Neural progenitor cell (in vitro differentiated cells): ENCODE measurements at regions not wholly inside any gene's neighbourhood (a gene's known extent, or its start where the extent isn't known, plus 50 kb on each side); places are given as distances from the start of the nearest gene placed in this dataset.
A peak's percentile ranks its signal among the peaks of the same experiment; 100 is the strongest.

Source experiments
- DNase-seq: peaks from one replicate; pipeline ENCODE4 v3.0.0-alpha.2; 2016; ENCODE audit warnings: low spot score
- H2AFZ ChIP-seq: fragments of 200-600 bp; sonication (generic); replicated peaks from 2 replicates; pipeline ENCODE4 v1.6.1; 2016; ENCODE audit warnings: antibody characterized with exemption
- H3F3A ChIP-seq: fragments of 200-600 bp; sonication (generic); 2 replicates; pipeline ENCODE4 v1.6.1; 2016; ENCODE audit warnings: antibody characterized with exemption, low read depth
- H3K27ac ChIP-seq: fragments of 200-600 bp; sonication (generic); 2 replicates; pipeline ENCODE4 v1.5.1; 2016; ENCODE audit warnings: mild to moderate bottlenecking
- H3K27me3 ChIP-seq: fragments of 200-600 bp; sonication (generic); 2 replicates; pipeline ENCODE4 v1.6.1; 2016; ENCODE audit warnings: mild to moderate bottlenecking, moderate library complexity
- H3K36me3 ChIP-seq: fragments of 200-600 bp; sonication (generic); 2 replicates; pipeline ENCODE4 v1.5.1; 2016
- H3K4me1 ChIP-seq: fragments of 200-600 bp; sonication (generic); 2 replicates; pipeline ENCODE4 v1.6.1; 2016; ENCODE audit warnings: mixed run types
- H3K4me2 ChIP-seq: fragments of 200-600 bp; sonication (generic); 2 replicates; pipeline ENCODE4 v1.6.1; 2016
- H3K4me3 ChIP-seq: fragments of 200-600 bp; sonication (generic); 2 replicates; pipeline ENCODE4 v1.5.1; 2016
- H3K79me2 ChIP-seq: fragments of 200-600 bp; sonication (generic); 2 replicates; pipeline ENCODE4 v1.6.1; 2016; ENCODE audit warnings: low read depth
- H3K9ac ChIP-seq: fragments of 200-600 bp; sonication (generic); 2 replicates; pipeline ENCODE4 v1.6.1; 2016
- H3K9me3 ChIP-seq: fragments of 200-600 bp; sonication (generic); 2 replicates; pipeline ENCODE4 v1.5.1; 2016; ENCODE audit warnings: low read depth
- H4K20me1 ChIP-seq: fragments of 200-600 bp; sonication (generic); 2 replicates; pipeline ENCODE4 v1.6.1; 2016; ENCODE audit warnings: low read depth
- H3K27ac Mint-ChIP-seq: 3 replicates; pipeline ENCODE4 v1.8.0; 2021; ENCODE audit warnings: mixed read lengths
- H3K27me3 Mint-ChIP-seq: 2 replicates; pipeline ENCODE4 v1.8.0; 2022; ENCODE audit warnings: low read depth, mild to moderate bottlenecking, inconsistent platforms, moderate library complexity, mixed read lengths; ENCODE audit not compliant: insufficient read depth
- H3K36me3 Mint-ChIP-seq: 3 replicates; pipeline ENCODE4 v1.8.0; 2021; ENCODE audit warnings: mixed read lengths
- H3K4me1 Mint-ChIP-seq: 3 replicates; pipeline ENCODE4 v1.8.0; 2021; ENCODE audit warnings: mixed read lengths
- H3K4me3 Mint-ChIP-seq: 3 replicates; pipeline ENCODE4 v1.8.0; 2021; ENCODE audit warnings: mild to moderate bottlenecking, moderate library complexity, mixed read lengths
- H3K9me3 Mint-ChIP-seq: 3 replicates; pipeline ENCODE4 v1.8.0; 2020; ENCODE audit warnings: mixed read lengths
- EZH2 ChIP-seq: fragments of 200-600 bp; sonication (generic); IDR thresholded peaks from 2 replicates; pipeline ENCODE4 v1.6.1; 2017; ENCODE audit warnings: antibody characterized with exemption, mild to moderate bottlenecking, moderate library complexity
- EZH2phosphoT487 ChIP-seq: fragments of 200-600 bp; sonication (generic); IDR thresholded peaks from 2 replicates; pipeline ENCODE4 v1.6.1; 2017; ENCODE audit warnings: antibody characterized with exemption
- TF ChIP-seq, protein P1 (sequence below): fragments of 200-600 bp; sonication (generic); IDR thresholded peaks from 2 replicates; pipeline ENCODE4 v1.5.1; 2017; ENCODE audit warnings: antibody characterized with exemption, mild to moderate bottlenecking

DNA sequence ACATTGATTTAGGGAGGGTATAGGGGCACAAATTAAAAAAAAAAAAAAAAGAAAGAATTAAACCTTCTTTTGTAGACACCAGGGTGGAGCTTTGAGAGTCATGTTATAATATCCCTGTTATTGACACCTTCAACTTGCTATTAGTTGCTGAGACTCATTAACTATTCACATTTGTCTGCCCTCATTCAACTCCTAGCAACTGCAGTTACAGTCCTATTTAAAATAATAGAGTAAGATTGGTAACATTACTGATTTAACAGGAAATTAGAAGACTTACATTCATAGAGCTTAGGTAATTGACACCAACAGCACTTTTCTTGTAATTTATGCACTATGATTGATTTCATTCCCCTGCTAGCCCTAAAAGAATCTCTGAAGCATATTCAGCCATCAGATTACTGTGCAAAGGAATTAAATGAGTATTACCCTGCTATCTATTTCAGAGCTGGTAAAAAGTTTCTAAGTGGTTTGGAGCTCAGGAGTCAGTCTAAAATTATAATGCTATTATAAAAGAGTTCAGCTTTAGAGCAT is 148.8 kb upstream of the TBL1XR1 start:
- no peaks in the 10 kb centered on the region for H3K36me3 ChIP-seq
- TF ChIP-seq, protein P1, sequence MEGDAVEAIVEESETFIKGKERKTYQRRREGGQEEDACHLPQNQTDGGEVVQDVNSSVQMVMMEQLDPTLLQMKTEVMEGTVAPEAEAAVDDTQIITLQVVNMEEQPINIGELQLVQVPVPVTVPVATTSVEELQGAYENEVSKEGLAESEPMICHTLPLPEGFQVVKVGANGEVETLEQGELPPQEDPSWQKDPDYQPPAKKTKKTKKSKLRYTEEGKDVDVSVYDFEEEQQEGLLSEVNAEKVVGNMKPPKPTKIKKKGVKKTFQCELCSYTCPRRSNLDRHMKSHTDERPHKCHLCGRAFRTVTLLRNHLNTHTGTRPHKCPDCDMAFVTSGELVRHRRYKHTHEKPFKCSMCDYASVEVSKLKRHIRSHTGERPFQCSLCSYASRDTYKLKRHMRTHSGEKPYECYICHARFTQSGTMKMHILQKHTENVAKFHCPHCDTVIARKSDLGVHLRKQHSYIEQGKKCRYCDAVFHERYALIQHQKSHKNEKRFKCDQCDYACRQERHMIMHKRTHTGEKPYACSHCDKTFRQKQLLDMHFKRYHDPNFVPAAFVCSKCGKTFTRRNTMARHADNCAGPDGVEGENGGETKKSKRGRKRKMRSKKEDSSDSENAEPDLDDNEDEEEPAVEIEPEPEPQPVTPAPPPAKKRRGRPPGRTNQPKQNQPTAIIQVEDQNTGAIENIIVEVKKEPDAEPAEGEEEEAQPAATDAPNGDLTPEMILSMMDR: no peak
- TF ChIP-seq EZH2phosphoT487 (no peak), EZH2 (no peak)
- no peaks in the 10 kb centered on the region for H4K20me1 ChIP-seq
- Mint-ChIP-seq H3K9me3 (no peaks in the 10 kb centered on the region), H3K4me1 (peaks cover 45% of the 10 kb centered on the region), H3K4me3 (no peak overlapping the region), H3K27me3 (peaks cover 2% of the 10 kb centered on the region), H3K27ac (peak overlapping the region; percentile 97), H3K36me3 (no peaks in the 10 kb centered on the region)
- H3K4me1 ChIP-seq: peaks cover 36% of the 10 kb centered on the region
- no peak overlapping the region for H2AFZ ChIP-seq
- H3K9me3 ChIP-seq: no peaks in the 10 kb centered on the region
- peaks cover 23% of the 10 kb centered on the region for H3F3A ChIP-seq
- H3K4me3 ChIP-seq: no peak overlapping the region
- no peak overlapping the region for H3K4me2 ChIP-seq
- no peaks in the 10 kb centered on the region for H3K27me3 ChIP-seq
- H3K27ac ChIP-seq: no peak overlapping the region
- DNase-seq: no peak
- no peak overlapping the region for H3K9ac ChIP-seq
- H3K79me2 ChIP-seq: no peaks in the 10 kb centered on the region

DNA sequence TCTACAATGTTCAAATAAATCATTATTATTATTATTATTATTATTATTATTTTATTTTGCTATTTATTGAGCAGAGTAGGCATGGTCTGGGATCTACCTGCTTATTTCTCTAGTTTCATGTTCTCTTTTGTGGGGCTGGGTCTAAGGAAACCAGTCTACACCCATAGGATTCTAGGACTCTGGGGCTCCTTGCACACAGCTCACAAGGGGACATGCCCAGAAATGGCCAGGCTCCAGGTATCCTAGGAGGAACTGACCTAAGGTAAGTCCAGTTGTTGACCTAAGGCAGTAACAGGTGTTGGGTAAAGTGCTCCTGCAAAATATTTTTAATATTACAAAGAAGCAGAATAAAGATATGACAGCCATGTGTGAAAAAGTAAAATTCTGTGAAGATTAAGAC is 149.6 kb upstream of the TBL1XR1 start:
- Histone ChIP-seq H3K4me2 (no peak overlapping the region), H3K4me1 (peaks cover 36% of the 10 kb centered on the region), H3K9ac (no peak overlapping the region), H3K9me3 (no peaks in the 10 kb centered on the region), H3K27ac (no peak overlapping the region), H2AFZ (no peak overlapping the region), H3F3A (peaks cover 23% of the 10 kb centered on the region), H3K36me3 (no peaks in the 10 kb centered on the region), H3K27me3 (no peaks in the 10 kb centered on the region), H4K20me1 (no peaks in the 10 kb centered on the region), H3K4me3 (no peak overlapping the region), H3K79me2 (no peaks in the 10 kb centered on the region)
- H3K27ac Mint-ChIP-seq: no peak overlapping the region
- TF ChIP-seq, protein P1: no peak
- TF ChIP-seq EZH2phosphoT487 (no peak), EZH2 (no peak)
- no peaks in the 10 kb centered on the region for H3K9me3 Mint-ChIP-seq
- no peak overlapping the region for H3K4me3 Mint-ChIP-seq
- peaks cover 2% of the 10 kb centered on the region for H3K27me3 Mint-ChIP-seq
- H3K36me3 Mint-ChIP-seq: no peaks in the 10 kb centered on the region
- H3K4me1 Mint-ChIP-seq: peaks cover 42% of the 10 kb centered on the region
- DNase-seq: no peak

DNA sequence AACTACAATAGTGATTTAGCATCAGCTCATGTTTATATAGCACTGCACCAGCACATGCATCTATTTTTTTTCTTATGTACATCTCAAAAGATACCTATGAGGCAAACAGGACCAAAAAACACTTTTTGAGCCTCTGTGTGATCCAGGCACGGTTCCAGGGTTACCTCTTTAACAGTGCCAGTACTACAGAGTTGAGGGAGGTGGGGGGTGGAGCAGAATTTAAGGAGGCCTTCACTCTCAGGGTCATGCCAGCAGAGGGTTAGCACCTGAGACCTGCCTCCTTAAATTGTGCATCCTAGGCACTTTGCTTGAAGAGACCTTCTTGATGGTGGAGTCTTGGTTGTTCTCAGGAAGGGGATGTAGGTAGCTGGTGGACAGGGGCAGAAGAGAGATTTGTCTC is 150.3 kb upstream of the TBL1XR1 start:
- no peaks in the 10 kb centered on the region for H4K20me1 ChIP-seq
- peaks cover 23% of the 10 kb centered on the region for H3F3A ChIP-seq
- H3K36me3 ChIP-seq: no peaks in the 10 kb centered on the region
- no peaks in the 10 kb centered on the region for H3K27me3 ChIP-seq
- no peak overlapping the region for H2AFZ ChIP-seq
- peaks cover 36% of the 10 kb centered on the region for H3K4me1 ChIP-seq
- Mint-ChIP-seq H3K27ac (no peak overlapping the region), H3K36me3 (no peaks in the 10 kb centered on the region), H3K4me3 (no peak overlapping the region), H3K27me3 (peaks cover 2% of the 10 kb centered on the region), H3K9me3 (no peaks in the 10 kb centered on the region), H3K4me1 (peaks cover 40% of the 10 kb centered on the region)
- H3K79me2 ChIP-seq: no peaks in the 10 kb centered on the region
- no peak for DNase-seq
- H3K9ac ChIP-seq: no peak overlapping the region
- no peak overlapping the region for H3K27ac ChIP-seq
- no peak for TF ChIP-seq EZH2phosphoT487
- no peak overlapping the region for H3K4me3 ChIP-seq
- no peak overlapping the region for H3K4me2 ChIP-seq
- H3K9me3 ChIP-seq: no peaks in the 10 kb centered on the region

DNA sequence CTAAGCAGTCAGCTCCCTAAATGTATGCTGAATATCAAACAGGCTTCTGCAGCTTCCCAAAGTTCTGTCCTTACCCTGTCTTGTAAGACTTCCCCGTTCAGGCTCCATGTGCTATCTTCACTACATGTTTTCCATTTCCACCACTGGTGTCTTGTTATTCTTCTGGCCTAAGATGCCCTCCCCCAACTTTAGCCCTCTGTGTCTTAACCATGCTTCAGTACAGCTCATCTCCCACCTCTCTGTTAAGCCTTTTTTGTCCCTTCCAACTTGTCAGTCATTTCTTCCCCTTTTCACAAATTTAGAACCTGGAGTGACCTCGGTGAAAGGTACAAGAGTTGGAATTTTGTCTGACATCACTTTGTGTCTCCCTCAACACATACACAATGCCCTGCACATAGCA is 151.7 kb upstream of the TBL1XR1 start:
- Mint-ChIP-seq H3K27ac (no peak overlapping the region), H3K27me3 (no peaks in the 10 kb centered on the region), H3K36me3 (no peaks in the 10 kb centered on the region), H3K4me3 (no peak overlapping the region), H3K4me1 (peaks cover 33% of the 10 kb centered on the region), H3K9me3 (no peaks in the 10 kb centered on the region)
- no peaks in the 10 kb centered on the region for H3K36me3 ChIP-seq
- peak overlapping the region; percentile 36 for H3K4me2 ChIP-seq
- no peak overlapping the region for H3K9ac ChIP-seq
- TF ChIP-seq EZH2 (no peak), EZH2phosphoT487 (no peak)
- TF ChIP-seq, protein P1: no peak
- peaks cover 36% of the 10 kb centered on the region for H3K4me1 ChIP-seq
- no peaks in the 10 kb centered on the region for H3K9me3 ChIP-seq
- no peaks in the 10 kb centered on the region for H3K79me2 ChIP-seq
- no peaks in the 10 kb centered on the region for H4K20me1 ChIP-seq
- no peaks in the 10 kb centered on the region for H3K27me3 ChIP-seq
- H3F3A ChIP-seq: peaks cover 23% of the 10 kb centered on the region
- peak overlapping the region; percentile 76 for H3K27ac ChIP-seq
- no peak overlapping the region for H3K4me3 ChIP-seq
- H2AFZ ChIP-seq: no peak overlapping the region
- DNase-seq: no peak
